ENCODE measurements at regions not wholly inside any gene's neighbourhood (a gene's known extent, or its start where the extent isn't known, plus 50 kb on each side); places are given as distances from the start of the nearest gene placed in this dataset.

GRCh38 chr11:27770576-27770975 lies 70.3 kb upstream of the BDNF start:
- H3K27me3 ChIP-seq (ENCODE audit: insufficient read depth, low read length), result no peaks in the 10 kb centered on the region
- no TSS peak for BruUV-seq (replicated peaks)
- DNase-seq (ENCODE audit: low read depth, low spot score) (peak; percentile 74), ATAC-seq (peak; percentile 98)
- H3K36me3 ChIP-seq (ENCODE audit: control insufficient read depth in 1 of 2, insufficient read depth in 2 of 2, low read length in 2 of 2), result no peaks in the 10 kb centered on the region
- H4K20me1 ChIP-seq (ENCODE audit: insufficient read depth), result no peaks in the 10 kb centered on the region
- no peaks in the 10 kb centered on the region for H3K9me3 ChIP-seq (ENCODE audit: control insufficient read depth in 1 of 2, insufficient read depth in 1 of 2, low read depth in 1 of 2, low read length in 2 of 2)
- peak overlapping the region; percentile 45 for H3K27ac ChIP-seq (ENCODE audit: low read depth, low read length)
- ChIA-PET RAD21 (ENCODE audit: low non-redundant PET in 1 of 2, low total read pairs in 2 of 2, uncharacterized antibody in 2 of 2, unreplicated experiment in 2 of 2) (no interaction called here), POLR2A (no interaction called here), CTCF (no interaction called here)
- H3K4me1 ChIP-seq (ENCODE audit: control insufficient read depth in 1 of 2, insufficient read depth in 2 of 2, low read length in 2 of 2), result peaks cover 19 to 28% of the 10 kb centered on the region in 2 experiments
- no peaks in the 10 kb centered on the region for H3K9me2 ChIP-seq (ENCODE audit: insufficient read depth)
- H2AFZ ChIP-seq (ENCODE audit: low read depth, low read length, poor library complexity, severe bottlenecking), result peak overlapping the region; percentile 82
- H3K9ac ChIP-seq (ENCODE audit: low read length), result peak overlapping the region; percentile 29
- H3K79me2 ChIP-seq (ENCODE audit: insufficient read depth, low read length), result no peaks in the 10 kb centered on the region
- no peak overlapping the region for H3K4me3 ChIP-seq (replicated peaks in 1 of 2; ENCODE audit: low read depth in 1 of 2, low read length in 2 of 2)
- peak overlapping the region; percentile 56 for H3K4me2 ChIP-seq (ENCODE audit: low read length)
- TF ChIP-seq YY1 (IDR thresholded peaks at IDR 0.05; ENCODE audit: extremely low read depth, insufficient replicate concordance, low read depth, low read length) (peak; percentile 12), RAD21 (IDR thresholded peaks at IDR 0.05; ENCODE audit: low read depth) (no peak; the same call in 1 of the 2 replicates), SRF (IDR thresholded peaks at IDR 0.05; ENCODE audit: low read depth) (peak; percentile 54; the same call in 1 of the 2 replicates), EZH2phosphoT487 (IDR thresholded peaks at IDR 0.05; ENCODE audit: borderline replicate concordance) (no peak), ZFX (IDR thresholded peaks at IDR 0.05) (no peak), SP1 (IDR thresholded peaks at IDR 0.05; ENCODE audit: low read depth) (peak; percentile 74), EGR1 (IDR thresholded peaks at IDR 0.05; ENCODE audit: low read depth) (no peak), FOSL1 (IDR thresholded peaks at IDR 0.05; ENCODE audit: low read depth) (peak; percentile 82), ELF1 (IDR thresholded peaks at IDR 0.05; ENCODE audit: borderline replicate concordance, low read depth) (peak; percentile 14; the same call in 1 of the 2 replicates), EZH2 (IDR thresholded peaks at IDR 0.05) (no peak), CEBPB (IDR thresholded peaks at IDR 0.05; ENCODE audit: low read depth) (peak; percentile 74), ZNF274 (IDR thresholded peaks at IDR 0.05; ENCODE audit: low read depth, low read length) (no peak), TCF7L2 (IDR thresholded peaks at IDR 0.05; ENCODE audit: borderline replicate concordance, extremely low read depth, insufficient read depth, insufficient read length) (peak; percentile 65), POLR2AphosphoS5 (IDR thresholded peaks at IDR 0.05; ENCODE audit: low read depth, low read length) (peak; percentile 37; the same call in 1 of the 2 replicates), JUND (IDR thresholded peaks at IDR 0.05) (peak; percentile 75), CBX3 (IDR thresholded peaks at IDR 0.05; ENCODE audit: low read depth) (peak; percentile 96), MAX (IDR thresholded peaks at IDR 0.05) (peak; percentile 94)
- intact Hi-C loops (cut with micrococcal nuclease), result no loop called here
